NT2/D1 (cell line): ENCODE measurements at regions not wholly inside any gene's neighbourhood (a gene's known extent, or its start where the extent isn't known, plus 50 kb on each side); places are given as distances from the start of the nearest gene placed in this dataset.

ENCODE experiments used
- DNase-seq: peaks from one replicate; pipeline ENCODE4 v3.0.0-alpha.2; 2011; ENCODE audit warnings: low read depth, low spot score
- H3K27me3 ChIP-seq: 2 replicates; pipeline ENCODE4 v1.6.0; 2011; ENCODE audit warnings: mild to moderate bottlenecking; ENCODE audit not compliant: insufficient read length, insufficient read depth
- H3K36me3 ChIP-seq: 2 replicates; pipeline ENCODE4 v1.6.1; 2011; ENCODE audit warnings: mild to moderate bottlenecking, low read length, mixed read lengths; ENCODE audit not compliant: insufficient read depth, insufficient read length
- H3K4me1 ChIP-seq: 2 replicates; pipeline ENCODE4 v1.5.1; 2011; ENCODE audit not compliant: insufficient read depth, insufficient read length
- H3K4me3 ChIP-seq: 2 replicates; pipeline ENCODE4 v1.5.1; 2011; ENCODE audit warnings: low read depth; ENCODE audit not compliant: insufficient read length
- H3K9ac ChIP-seq: 2 replicates; pipeline ENCODE4 v1.6.0; 2011; ENCODE audit warnings: low read depth; ENCODE audit not compliant: insufficient read length
- H3K9me3 ChIP-seq: 2 replicates; pipeline ENCODE4 v1.5.1; 2011; ENCODE audit warnings: mild to moderate bottlenecking, low read length; ENCODE audit not compliant: insufficient read depth
- SUZ12 ChIP-seq: IDR thresholded peaks from 2 replicates; pipeline ENCODE4 v1.6.1; 2011; ENCODE audit not compliant: insufficient read length, insufficient read depth; ENCODE audit errors: extremely low read depth
- YY1 ChIP-seq: IDR thresholded peaks from 2 replicates; pipeline ENCODE4 v1.6.1; 2011; ENCODE audit not compliant: insufficient read length, insufficient read depth
- ZNF274 ChIP-seq: IDR thresholded peaks from 2 replicates; pipeline ENCODE4 v1.6.1; 2011; ENCODE audit warnings: mild to moderate bottlenecking, low read depth, low read length

DNA sequence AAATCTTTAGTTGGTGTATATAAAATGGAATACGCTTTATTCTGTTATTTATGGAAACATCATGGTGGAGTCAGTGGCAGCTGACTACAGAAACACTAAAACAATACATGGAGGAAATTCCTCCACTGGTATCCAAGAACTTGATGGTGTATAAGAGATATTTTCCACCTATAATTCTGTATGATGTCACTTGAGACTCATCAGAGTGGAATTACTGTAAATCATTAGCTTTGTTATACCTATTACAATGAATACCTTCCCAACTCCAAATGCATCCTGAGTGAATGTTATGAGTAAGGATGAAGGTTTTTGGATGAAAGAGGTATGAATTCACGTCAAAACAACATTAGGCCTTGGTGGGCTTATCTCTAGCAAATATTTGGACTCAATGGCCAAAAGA lies 258.5 kb upstream of the SORL1-AS1 start:
- no peak overlapping the region for H3K9ac ChIP-seq
- no peaks in the 10 kb centered on the region for H3K4me1 ChIP-seq
- H3K9me3 ChIP-seq: no peaks in the 10 kb centered on the region
- TF ChIP-seq ZNF274: no peak
- no peak for TF ChIP-seq SUZ12
- TF ChIP-seq YY1: no peak
- no peak overlapping the region for H3K4me3 ChIP-seq
- DNase-seq: no peak
- H3K27me3 ChIP-seq: no peaks in the 10 kb centered on the region
- no peaks in the 10 kb centered on the region for H3K36me3 ChIP-seq

DNA sequence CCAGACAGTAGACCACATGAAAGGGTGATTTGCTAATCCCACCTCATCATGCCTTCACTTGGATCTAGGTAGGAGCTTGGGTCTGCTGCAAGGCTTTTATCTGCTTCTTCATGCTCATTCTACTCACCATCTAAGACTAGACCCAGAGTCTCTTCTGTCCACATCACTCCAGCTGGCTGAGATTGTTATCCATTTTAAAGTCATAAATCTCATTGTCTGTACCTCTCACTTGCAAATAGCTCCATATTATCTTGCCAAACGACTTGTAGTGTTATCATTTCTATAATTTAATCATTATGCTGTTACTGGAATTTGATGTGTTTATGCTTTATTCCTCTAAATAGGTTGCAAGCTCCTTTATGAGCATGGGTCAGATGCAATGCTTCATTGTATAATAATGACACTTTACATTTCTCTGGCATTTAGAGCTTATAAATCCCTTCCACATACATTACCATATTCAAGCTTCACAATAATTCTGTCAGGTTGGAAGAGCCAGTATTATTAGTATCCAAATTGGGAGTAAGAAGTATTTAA lies 254.2 kb upstream of the SORL1-AS1 start:
- no peak for DNase-seq
- Histone ChIP-seq H3K4me3 (no peak overlapping the region), H3K4me1 (no peaks in the 10 kb centered on the region), H3K27me3 (no peaks in the 10 kb centered on the region), H3K36me3 (no peaks in the 10 kb centered on the region), H3K9ac (no peak overlapping the region), H3K9me3 (no peaks in the 10 kb centered on the region)
- TF ChIP-seq YY1 (no peak), ZNF274 (no peak), SUZ12 (no peak)

DNA sequence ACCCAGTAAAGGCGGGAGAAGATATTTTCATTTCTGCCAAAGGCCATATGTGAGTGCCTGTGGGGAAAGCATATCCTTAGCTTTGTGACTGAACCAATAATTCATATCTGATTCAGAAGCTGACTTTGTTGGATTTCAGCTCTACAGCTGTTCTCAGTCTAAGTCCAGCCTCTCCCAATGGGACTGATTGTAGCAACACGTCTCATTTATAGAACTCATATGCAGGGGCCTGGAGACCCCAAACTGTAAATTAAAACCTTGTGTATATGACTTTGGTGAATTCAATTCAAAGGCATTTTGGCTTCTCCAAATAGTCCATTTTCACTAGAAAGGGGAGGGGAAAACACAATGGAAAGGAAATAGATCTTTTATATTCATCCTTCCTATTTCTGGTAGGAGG lies 250.4 kb upstream of the SORL1-AS1 start:
- H3K9me3 ChIP-seq: no peaks in the 10 kb centered on the region
- no peak overlapping the region for H3K4me3 ChIP-seq
- DNase-seq: no peak
- no peaks in the 10 kb centered on the region for H3K4me1 ChIP-seq
- H3K36me3 ChIP-seq: no peaks in the 10 kb centered on the region
- H3K27me3 ChIP-seq: no peaks in the 10 kb centered on the region
- no peak overlapping the region for H3K9ac ChIP-seq
- TF ChIP-seq YY1 (no peak), SUZ12 (no peak), ZNF274 (no peak)

- H3K36me3 ChIP-seq: no peaks in the 10 kb centered on the region
- H3K9me3 ChIP-seq: no peaks in the 10 kb centered on the region
- H3K27me3 ChIP-seq: no peaks in the 10 kb centered on the region
- H3K4me1 ChIP-seq: no peaks in the 10 kb centered on the region
- H3K4me3 ChIP-seq: no peak overlapping the region
- no peak overlapping the region for H3K9ac ChIP-seq
- DNase-seq: no peak
- TF ChIP-seq YY1 (no peak), SUZ12 (no peak), ZNF274 (no peak)
These were observed 248.2 kb upstream of the SORL1-AS1 start for GRCh38 chr11:121700968-121701367.

GRCh38 chr11:121699801-121700200 lies 247.0 kb upstream of the SORL1-AS1 start:
- H3K9ac ChIP-seq: no peak overlapping the region
- H3K4me3 ChIP-seq: no peak overlapping the region
- no peak for DNase-seq
- no peaks in the 10 kb centered on the region for H3K4me1 ChIP-seq
- H3K9me3 ChIP-seq: no peaks in the 10 kb centered on the region
- no peaks in the 10 kb centered on the region for H3K27me3 ChIP-seq
- TF ChIP-seq SUZ12 (no peak), YY1 (no peak), ZNF274 (no peak)
- H3K36me3 ChIP-seq: no peaks in the 10 kb centered on the region

DNA sequence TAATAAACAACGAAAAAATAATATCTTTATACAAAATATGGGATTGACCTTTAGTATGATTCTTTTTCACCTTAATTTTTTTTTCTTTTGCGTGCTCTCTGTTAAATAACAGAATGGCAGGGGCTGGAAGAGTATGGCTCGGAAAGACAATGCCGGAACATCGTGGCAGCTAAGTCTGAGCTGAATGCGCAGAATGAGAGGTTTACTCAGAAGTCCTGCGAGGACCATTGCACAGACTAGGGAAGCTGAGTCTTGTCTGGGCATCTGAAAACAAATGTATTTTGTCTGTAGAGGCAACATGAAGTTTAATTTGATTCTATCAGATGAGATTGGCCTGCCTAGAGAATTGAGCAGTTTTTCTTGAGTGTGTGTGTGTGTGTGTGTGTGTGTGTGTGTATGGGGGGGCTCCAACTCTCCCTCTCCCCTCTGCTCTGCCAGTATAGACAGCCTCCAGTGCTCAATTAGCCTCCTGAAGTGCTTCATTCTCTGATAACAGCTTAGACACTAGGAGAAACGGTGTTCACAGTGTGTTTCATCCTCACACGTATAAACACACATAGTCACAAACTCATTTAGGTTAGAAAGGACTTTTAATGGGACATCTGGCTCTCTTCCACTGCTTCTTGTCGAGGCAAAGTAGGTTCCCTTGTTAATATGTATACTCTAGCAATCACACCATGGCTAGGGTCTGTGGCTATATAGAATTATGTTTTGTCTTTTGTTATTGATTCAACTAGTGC lies 244.3 kb upstream of the SORL1-AS1 start:
- no peaks in the 10 kb centered on the region for H3K4me1 ChIP-seq
- no peak overlapping the region for H3K4me3 ChIP-seq
- H3K9ac ChIP-seq: no peak overlapping the region
- no peak for TF ChIP-seq ZNF274
- no peak for TF ChIP-seq YY1
- TF ChIP-seq SUZ12: no peak
- DNase-seq: no peak
- no peaks in the 10 kb centered on the region for H3K36me3 ChIP-seq
- no peaks in the 10 kb centered on the region for H3K9me3 ChIP-seq
- no peaks in the 10 kb centered on the region for H3K27me3 ChIP-seq

GRCh38 chr11:121696177-121696871 lies 243.6 kb upstream of the SORL1-AS1 start:
- no peak overlapping the region for H3K4me3 ChIP-seq

More at GRCh38 chr11:121696177-121696871, 243.6 kb upstream of the SORL1-AS1 start:
- Histone ChIP-seq H3K4me1 (no peaks in the 10 kb centered on the region), H3K36me3 (no peaks in the 10 kb centered on the region), H3K27me3 (no peaks in the 10 kb centered on the region), H3K9me3 (no peaks in the 10 kb centered on the region), H3K9ac (no peak overlapping the region)
- no peak for DNase-seq
- TF ChIP-seq ZNF274: no peak
- TF ChIP-seq SUZ12: no peak
- no peak for TF ChIP-seq YY1
